Astrocyte (in vitro differentiated cells and primary cell): ENCODE measurements at regions not wholly inside any gene's neighbourhood (a gene's known extent, or its start where the extent isn't known, plus 50 kb on each side); places are given as distances from the start of the nearest gene placed in this dataset.

Source experiments
- EZH2 ChIP-seq: IDR thresholded peaks from 2 replicates; pipeline ENCODE4 v1.6.1; 2012; ENCODE audit warnings: mild to moderate bottlenecking, low read length, inconsistent platforms; ENCODE audit not compliant: insufficient read depth
- TF ChIP-seq, protein P1 (sequence below): IDR thresholded peaks from 2 replicates; pipeline ENCODE4 v1.5.1; 2011; ENCODE audit warnings: low read depth, mild to moderate bottlenecking, inconsistent platforms, low read length, moderate library complexity; ENCODE audit not compliant: insufficient read depth

DNA sequence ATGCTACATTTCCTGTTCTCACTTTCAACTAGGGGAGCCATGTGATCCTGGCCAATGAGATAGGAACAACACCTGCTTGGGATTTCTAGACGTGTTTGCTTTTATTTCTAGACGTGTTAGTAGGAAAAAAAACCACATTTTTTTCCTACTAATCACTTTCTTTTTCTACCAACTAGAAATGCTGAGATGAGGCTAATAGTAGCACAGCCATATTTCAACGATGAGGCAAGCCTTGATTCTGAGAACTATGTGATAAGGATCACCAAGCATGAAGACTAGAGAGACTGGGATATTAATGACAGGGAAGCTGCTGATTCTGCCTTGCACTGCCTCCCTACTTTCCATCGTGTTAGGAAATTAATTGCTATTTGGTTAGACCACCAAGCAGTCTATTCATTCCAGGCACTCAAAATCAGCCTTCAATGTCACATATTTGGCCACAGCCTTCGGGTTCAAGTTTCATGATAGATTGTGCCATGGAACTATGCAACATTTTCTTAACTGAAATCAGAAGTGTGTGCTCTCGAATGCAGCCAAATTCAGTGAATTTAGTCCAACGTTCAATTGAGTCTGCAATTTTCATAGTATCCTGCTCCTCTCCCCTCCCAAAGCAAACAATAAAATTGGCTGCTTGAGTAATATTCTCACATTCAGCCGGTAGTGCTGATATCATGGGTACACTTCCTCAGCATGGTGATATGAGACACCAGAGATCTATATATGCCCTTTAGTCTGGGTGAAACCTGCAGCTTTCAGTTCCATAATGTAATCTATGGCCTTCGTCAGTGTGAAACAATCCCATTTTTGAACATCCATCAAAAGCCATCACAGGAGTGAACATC lies 98.1 kb downstream of the GPR37 start:
- TF ChIP-seq, protein P1, sequence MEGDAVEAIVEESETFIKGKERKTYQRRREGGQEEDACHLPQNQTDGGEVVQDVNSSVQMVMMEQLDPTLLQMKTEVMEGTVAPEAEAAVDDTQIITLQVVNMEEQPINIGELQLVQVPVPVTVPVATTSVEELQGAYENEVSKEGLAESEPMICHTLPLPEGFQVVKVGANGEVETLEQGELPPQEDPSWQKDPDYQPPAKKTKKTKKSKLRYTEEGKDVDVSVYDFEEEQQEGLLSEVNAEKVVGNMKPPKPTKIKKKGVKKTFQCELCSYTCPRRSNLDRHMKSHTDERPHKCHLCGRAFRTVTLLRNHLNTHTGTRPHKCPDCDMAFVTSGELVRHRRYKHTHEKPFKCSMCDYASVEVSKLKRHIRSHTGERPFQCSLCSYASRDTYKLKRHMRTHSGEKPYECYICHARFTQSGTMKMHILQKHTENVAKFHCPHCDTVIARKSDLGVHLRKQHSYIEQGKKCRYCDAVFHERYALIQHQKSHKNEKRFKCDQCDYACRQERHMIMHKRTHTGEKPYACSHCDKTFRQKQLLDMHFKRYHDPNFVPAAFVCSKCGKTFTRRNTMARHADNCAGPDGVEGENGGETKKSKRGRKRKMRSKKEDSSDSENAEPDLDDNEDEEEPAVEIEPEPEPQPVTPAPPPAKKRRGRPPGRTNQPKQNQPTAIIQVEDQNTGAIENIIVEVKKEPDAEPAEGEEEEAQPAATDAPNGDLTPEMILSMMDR = no peak
- TF ChIP-seq EZH2 = no peak
